GM12891 (cell line): ENCODE measurements at regions not wholly inside any gene's neighbourhood (a gene's known extent, or its start where the extent isn't known, plus 50 kb on each side); places are given as distances from the start of the nearest gene placed in this dataset.

ENCODE experiments used
- POLR2A ChIP-seq: IDR thresholded peaks from 2 replicates; pipeline ENCODE4 v1.6.1; 2011; ENCODE audit warnings: low read depth, low read length, control low read depth
- POLR2AphosphoS5 ChIP-seq: IDR thresholded peaks from 2 replicates; pipeline ENCODE4 v1.6.1; 2011; ENCODE audit warnings: low read depth, low read length, control low read depth
- SPI1 ChIP-seq: IDR thresholded peaks from 2 replicates; pipeline ENCODE4 v1.6.1; 2011; ENCODE audit warnings: low read depth, low read length, control low read depth
- TAF1 ChIP-seq: IDR thresholded peaks from 2 replicates; pipeline ENCODE4 v1.6.1; 2011; ENCODE audit warnings: low read depth, low read length, control low read depth

- no peak for TF ChIP-seq POLR2A
- TF ChIP-seq SPI1, result no peak
- TF ChIP-seq TAF1, result no peak
- no peak for TF ChIP-seq POLR2AphosphoS5
These were observed 166.5 kb upstream of the RORB start for GRCh38 chr9:74330487-74331214.
